ENCODE measurements at regions not wholly inside any gene's neighbourhood (a gene's known extent, or its start where the extent isn't known, plus 50 kb on each side); places are given as distances from the start of the nearest gene placed in this dataset.
"Not testable (repeated sequence)": the region's sequence is repeated elsewhere in the genome, so short reads cannot be mapped to it uniquely, and the experiment has no call there.

- H3K27me3 ChIP-seq; intact Hi-C loops (cut with DNase I); H3K4me3 ChIP-seq; H3K27ac ChIP-seq; DNase-seq; H3K36me3 ChIP-seq; H3K9me3 ChIP-seq; H3K4me1 ChIP-seq: not testable (repeated sequence)
- WGBS, 2 donors = 21 to 55% methylated on average over 1 of the region's 1 CpG
Measured at GRCh38 chr9:39018107-39018506, 269.9 kb downstream of the CNTNAP3 start.

- H3K27ac ChIP-seq; H3K27me3 ChIP-seq; intact Hi-C loops (cut with DNase I); H3K4me3 ChIP-seq; H3K4me1 ChIP-seq; DNase-seq; H3K36me3 ChIP-seq; H3K9me3 ChIP-seq: not testable (repeated sequence)
- WGBS, 2 donors = no CpG with 5 or more reads among the region's 1 CpG
Measured at GRCh38 chr9:39015178-39015577, 272.8 kb downstream of the CNTNAP3 start.

- H3K36me3 ChIP-seq; H3K9me3 ChIP-seq; H3K27me3 ChIP-seq; H3K27ac ChIP-seq; DNase-seq; intact Hi-C loops (cut with DNase I); H3K4me1 ChIP-seq; H3K4me3 ChIP-seq: not testable (repeated sequence)
Measured at GRCh38 chr9:39014805-39015123, 273.2 kb downstream of the CNTNAP3 start.

- H3K9me3 ChIP-seq; H3K4me3 ChIP-seq; H3K36me3 ChIP-seq; H3K27me3 ChIP-seq; H3K4me1 ChIP-seq; H3K27ac ChIP-seq; DNase-seq; intact Hi-C loops (cut with DNase I): not testable (repeated sequence)
- WGBS, 2 donors = 87 to 90% methylated on average over 4 of the region's 6 CpGs
Measured at GRCh38 chr9:39014096-39014804, 273.7 kb downstream of the CNTNAP3 start.

GRCh38 chr9:39009743-39010142 is 278.2 kb downstream of the CNTNAP3 start:
- H3K27me3 ChIP-seq; H3K9me3 ChIP-seq; DNase-seq; intact Hi-C loops (cut with DNase I); H3K36me3 ChIP-seq; H3K4me1 ChIP-seq; H3K4me3 ChIP-seq; H3K27ac ChIP-seq: not testable (repeated sequence)
- WGBS, 2 donors = 96% methylated on average over 4 of the region's 4 CpGs

GRCh38 chr9:39009343-39009742 is 278.6 kb downstream of the CNTNAP3 start:
- H3K36me3 ChIP-seq; H3K9me3 ChIP-seq; intact Hi-C loops (cut with DNase I); H3K4me1 ChIP-seq; DNase-seq; H3K27ac ChIP-seq; H3K4me3 ChIP-seq; H3K27me3 ChIP-seq: not testable (repeated sequence)

- not testable (repeated sequence) for H3K9me3 ChIP-seq, DNase-seq
Measured at GRCh38 chr9:39008907-39009306, 279.1 kb downstream of the CNTNAP3 start.

GRCh38 chr9:39005736-39006135 is 282.2 kb downstream of the CNTNAP3 start:
- H3K27ac ChIP-seq; H3K9me3 ChIP-seq; H3K36me3 ChIP-seq; H3K4me1 ChIP-seq; DNase-seq; intact Hi-C loops (cut with DNase I); H3K27me3 ChIP-seq; H3K4me3 ChIP-seq: not testable (repeated sequence)

More at GRCh38 chr9:39008907-39009306, 279.1 kb downstream of the CNTNAP3 start:
- H3K4me1 ChIP-seq; H3K27me3 ChIP-seq; H3K27ac ChIP-seq; intact Hi-C loops (cut with DNase I); H3K36me3 ChIP-seq; H3K4me3 ChIP-seq: not testable (repeated sequence)
- WGBS, 2 donors = 88 to 98% methylated on average over 2 of the region's 2 CpGs

- 94 to 95% methylated on average over 13 of the region's 14 CpGs for WGBS, 2 donors
- H3K27ac ChIP-seq; H3K36me3 ChIP-seq; DNase-seq; H3K27me3 ChIP-seq; H3K9me3 ChIP-seq; H3K4me1 ChIP-seq; H3K4me3 ChIP-seq; intact Hi-C loops (cut with DNase I): not testable (repeated sequence)
Measured at GRCh38 chr9:39001085-39001593, 281.2 kb upstream of the FAM240B start.

- H3K4me1 ChIP-seq; H3K36me3 ChIP-seq; H3K9me3 ChIP-seq; DNase-seq; H3K27ac ChIP-seq; H3K4me3 ChIP-seq; H3K27me3 ChIP-seq; intact Hi-C loops (cut with DNase I): not testable (repeated sequence)
- 72 to 74% methylated on average over 7 of the region's 7 CpGs for WGBS, 2 donors
Measured at GRCh38 chr9:38999277-38999676, 279.3 kb upstream of the FAM240B start.

GRCh38 chr9:38993690-38994089 is 273.8 kb upstream of the FAM240B start:
- H3K36me3 ChIP-seq; DNase-seq; intact Hi-C loops (cut with DNase I); H3K27me3 ChIP-seq; H3K4me1 ChIP-seq; H3K9me3 ChIP-seq; H3K4me3 ChIP-seq; H3K27ac ChIP-seq: not testable (repeated sequence)
- WGBS, 2 donors = 85 to 88% methylated on average over 2 of the region's 4 CpGs

GRCh38 chr9:38993156-38993555 is 273.2 kb upstream of the FAM240B start:
- H3K4me1 ChIP-seq; H3K27me3 ChIP-seq; DNase-seq; H3K9me3 ChIP-seq; H3K4me3 ChIP-seq; H3K36me3 ChIP-seq; H3K27ac ChIP-seq; intact Hi-C loops (cut with DNase I): not testable (repeated sequence)
- WGBS, 2 donors = 87% methylated on average over 11 of the region's 11 CpGs

GRCh38 chr9:38978734-38979133 is 258.8 kb upstream of the FAM240B start:
- H3K4me3 ChIP-seq; intact Hi-C loops (cut with DNase I); H3K9me3 ChIP-seq; H3K27ac ChIP-seq; H3K27me3 ChIP-seq; H3K4me1 ChIP-seq; DNase-seq; H3K36me3 ChIP-seq: not testable (repeated sequence)
- WGBS, 2 donors = 95 to 98% methylated on average over 4 of the region's 5 CpGs

- H3K4me1 ChIP-seq; intact Hi-C loops (cut with DNase I); H3K36me3 ChIP-seq; H3K27me3 ChIP-seq; H3K27ac ChIP-seq; DNase-seq; H3K4me3 ChIP-seq; H3K9me3 ChIP-seq: not testable (repeated sequence)
- 4 to 24% methylated on average over 3 of the region's 5 CpGs for WGBS, 2 donors
Measured at GRCh38 chr9:38969480-38969879, 249.5 kb upstream of the FAM240B start.
